HCT116 (cell line): ENCODE measurements at regions not wholly inside any gene's neighbourhood (a gene's known extent, or its start where the extent isn't known, plus 50 kb on each side); places are given as distances from the start of the nearest gene placed in this dataset.

Experiments
- ATAC-seq: fragments of 200-7000 bp; cut with Tn5 transposase; 2 replicates; pipeline ENCODE4 v1.9.1; 2020; ENCODE audit warnings: mild to moderate bottlenecking, moderate library complexity
- BruUV-seq: library from RNA; stranded (reverse); fragments of 400-500 nt; replicated peaks from 2 replicates; lab custom pipeline; 2021; lab: Mats Ljungman, UMichigan
- CTCF ChIA-PET: fragments of 300-600 bp; sonication (Branson Sonifier 250); formaldehyde crosslinking; loops from one replicate; lab custom pipeline; 2021; ENCODE audit warnings: antibody characterized with exemption; lab: Charles Lee
- POLR2A ChIA-PET: fragments of 300-600, 350-600 bp; sonication (Branson Sonifier 250); formaldehyde crosslinking; loops from one replicate; lab custom pipeline; 2021; ENCODE audit warnings: antibody characterized with exemption; lab: Charles Lee
- RAD21 ChIA-PET, 2 experiments: fragments of 300-600 bp; sonication (Branson Sonifier 250); formaldehyde crosslinking; loops; one replicate each; lab custom pipeline; 2023; ENCODE audit warnings: low total read pairs in 2 of 2; ENCODE audit not compliant: uncharacterized antibody in 2 of 2, unreplicated experiment in 2 of 2, low non-redundant PET in 1 of 2; lab: Charles Lee
- DNase-seq: peaks from one replicate; pipeline ENCODE4 v3.0.0-alpha.2; 2010; ENCODE audit warnings: low read depth, low spot score
- H2AFZ ChIP-seq: fragments of 200-600 bp; shearing (Covaris generic), sonication (generic); 2 replicates; pipeline ENCODE4 v1.6.1; 2017; ENCODE audit warnings: low read depth, mixed run types, mixed read lengths, antibody characterized with exemption, low read length; ENCODE audit not compliant: poor library complexity, severe bottlenecking
- H3K27ac ChIP-seq: 2 replicates; pipeline ENCODE4 v1.5.1; 2012; ENCODE audit warnings: low read depth, low read length
- H3K27me3 ChIP-seq: fragments of 200-600 bp; sonication (generic); 2 replicates; pipeline ENCODE4 v1.6.1; 2016; ENCODE audit warnings: mixed run types, low read length, mixed read lengths; ENCODE audit not compliant: insufficient read depth
- H3K36me3 ChIP-seq, 2 experiments: fragments of 200-500 bp in 1 of 2; fragments of 200-600 bp in 1 of 2; sonication (Bioruptor generic) in 1 of 2; sonication (generic) in 1 of 2; 2 replicates each; pipeline versions ENCODE4 v1.5.1 to v1.6.1; 2014 to 2016; ENCODE audit warnings: low read length in 2 of 2, inconsistent platforms in 1 of 2, mixed read lengths in 1 of 2, mixed run types in 1 of 2; ENCODE audit not compliant: insufficient read depth in 2 of 2, control insufficient read depth in 1 of 2
- H3K4me1 ChIP-seq, 2 experiments: fragments of 200-600 bp in 1 of 2; sonication (generic) in 1 of 2; 2 replicates each; pipeline versions ENCODE4 v1.5.1 to v1.6.1; 2012 to 2017; ENCODE audit warnings: low read length in 2 of 2, inconsistent platforms in 1 of 2, mild to moderate bottlenecking in 1 of 2, mixed read lengths in 1 of 2, mixed run types in 1 of 2, moderate library complexity in 1 of 2; ENCODE audit not compliant: insufficient read depth in 2 of 2, control insufficient read depth in 1 of 2
- H3K4me2 ChIP-seq: fragments of 200-600 bp; sonication (generic); 2 replicates; pipeline ENCODE4 v1.6.1; 2017; ENCODE audit warnings: mixed run types, low read length, mixed read lengths
- H3K4me3 ChIP-seq, 2 experiments: fragments of 200-600 bp in 1 of 2; sonication (generic) in 1 of 2; replicated peaks in 1 of 2; 2 replicates each; pipeline ENCODE4 v1.5.1; 2011 to 2016; ENCODE audit warnings: low read length in 2 of 2, control low read depth in 1 of 2, low read depth in 1 of 2, mild to moderate bottlenecking in 1 of 2, mixed read lengths in 1 of 2, mixed run types in 1 of 2
- H3K79me2 ChIP-seq: fragments of 200-600 bp; sonication (generic); 2 replicates; pipeline ENCODE4 v1.6.1; 2017; ENCODE audit warnings: mild to moderate bottlenecking, mixed run types, low read length, moderate library complexity, mixed read lengths; ENCODE audit not compliant: insufficient read depth
- H3K9ac ChIP-seq: fragments of 200-600 bp; sonication (generic); 2 replicates; pipeline ENCODE4 v1.6.1; 2016; ENCODE audit warnings: low read length, mixed read lengths
- H3K9me2 ChIP-seq: fragments of 200-600 bp; sonication (generic), shearing (Covaris generic); 2 replicates; pipeline ENCODE4 v1.6.1; 2017; ENCODE audit warnings: mixed run types, mild to moderate bottlenecking, moderate library complexity; ENCODE audit not compliant: insufficient read depth
- H3K9me3 ChIP-seq, 2 experiments: fragments of 200-500 bp in 1 of 2; fragments of 200-600 bp in 1 of 2; sonication (Bioruptor generic) in 1 of 2; sonication (generic) in 1 of 2; 2 replicates each; pipeline ENCODE4 v1.6.1; 2014 to 2017; ENCODE audit warnings: low read length in 2 of 2, mixed read lengths in 2 of 2, inconsistent platforms in 1 of 2, low read depth in 1 of 2, mild to moderate bottlenecking in 1 of 2, mixed run types in 1 of 2, moderate library complexity in 1 of 2; ENCODE audit not compliant: control insufficient read depth in 1 of 2, insufficient read depth in 1 of 2
- H4K20me1 ChIP-seq: fragments of 200-600 bp; sonication (generic), shearing (Covaris generic); 2 replicates; pipeline ENCODE4 v1.6.1; 2017; ENCODE audit warnings: mixed run types, mild to moderate bottlenecking, moderate library complexity; ENCODE audit not compliant: insufficient read depth
- CTCF ChIP-seq, 3 experiments: fragments of 200-600 bp in 1 of 3; sonication (generic) in 1 of 3; IDR thresholded peaks in 2 of 3; conservative IDR thresholded peaks in 1 of 3; 2 replicates each; pipeline ENCODE4 v1.5.1; 2012 to 2017; ENCODE audit warnings: low read depth in 2 of 3, low read length in 2 of 3, antibody characterized with exemption in 1 of 3, borderline replicate concordance in 1 of 3, control low read depth in 1 of 3, mild to moderate bottlenecking in 1 of 3, mixed read lengths in 1 of 3, mixed run types in 1 of 3, moderate library complexity in 1 of 3; ENCODE audit not compliant: insufficient read depth in 1 of 3
- ELF1 ChIP-seq: IDR thresholded peaks from 2 replicates; pipeline ENCODE4 v1.6.1; 2012; ENCODE audit warnings: low read depth, borderline replicate concordance
- EZH2 ChIP-seq: fragments of 200-600 bp; sonication (generic); IDR thresholded peaks from 2 replicates; pipeline ENCODE4 v1.6.1; 2017; ENCODE audit warnings: antibody characterized with exemption, mixed run types
- EZH2phosphoT487 ChIP-seq: fragments of 200-600 bp; IDR thresholded peaks from 2 replicates; pipeline ENCODE4 v1.6.1; 2018; ENCODE audit warnings: antibody characterized with exemption, borderline replicate concordance
- MAX ChIP-seq: IDR thresholded peaks from 2 replicates; pipeline ENCODE4 v1.6.1; 2012
- POLR2A ChIP-seq: IDR thresholded peaks from 2 replicates; pipeline ENCODE4 v1.7.0; 2011; ENCODE audit warnings: borderline replicate concordance; ENCODE audit not compliant: insufficient read depth, insufficient read length; ENCODE audit errors: extremely low read depth
- POLR2AphosphoS5 ChIP-seq: IDR thresholded peaks from 2 replicates; pipeline ENCODE4 v1.6.1; 2011; ENCODE audit warnings: mild to moderate bottlenecking, low read depth, low read length, moderate library complexity
- RAD21 ChIP-seq: IDR thresholded peaks from 2 replicates; pipeline ENCODE4 v1.6.1; 2012; ENCODE audit warnings: low read depth, mild to moderate bottlenecking
- SRF ChIP-seq: IDR thresholded peaks from 2 replicates; pipeline ENCODE4 v1.6.1; 2012; ENCODE audit warnings: low read depth
- YY1 ChIP-seq: IDR thresholded peaks from 2 replicates; pipeline ENCODE4 v1.6.1; 2011; ENCODE audit warnings: low read length, low read depth, moderate library complexity, mild to moderate bottlenecking; ENCODE audit not compliant: insufficient replicate concordance; ENCODE audit errors: extremely low read depth
- ZBTB33 ChIP-seq: IDR thresholded peaks from 2 replicates; pipeline ENCODE4 v1.6.1; 2011; ENCODE audit warnings: mild to moderate bottlenecking, low read length, moderate library complexity; ENCODE audit not compliant: insufficient replicate concordance; ENCODE audit errors: extremely low read depth
- ZFX ChIP-seq: fragments of 450-650 bp; IDR thresholded peaks from 2 replicates; pipeline ENCODE4 v1.6.1; 2017
- ZNF274 ChIP-seq: fragments of 200-500 bp; sonication (Bioruptor generic); IDR thresholded peaks from 2 replicates; pipeline ENCODE4 v1.6.1; 2014; ENCODE audit warnings: mild to moderate bottlenecking, low read depth, low read length, inconsistent platforms
- intact Hi-C: fragments of 100-400 bp; cut with micrococcal nuclease; formaldehyde crosslinking; loops from 2 replicates; pipeline ENCODE4 v1.10.0; 2022

GRCh38 chr3:76669322-76669721, 370.6 kb upstream of the ROBO2 start (continued):
- TF ChIP-seq SRF (no peak), EZH2phosphoT487 (no peak), POLR2A (no peak), EZH2 (no peak), MAX (no peak), POLR2AphosphoS5 (no peak)

- Histone ChIP-seq H3K9ac (no peak overlapping the region), H2AFZ (no peak overlapping the region), H3K4me1 (no peaks in the 10 kb centered on the region), H4K20me1 (no peaks in the 10 kb centered on the region), H3K36me3 (no peaks in the 10 kb centered on the region), H3K27ac (no peak overlapping the region), H3K9me2 (no peaks in the 10 kb centered on the region), H3K9me3 (peaks cover 8 to 16% of the 10 kb centered on the region in 2 experiments; a peak in 2 of 4 replicates), H3K4me3 (no peak overlapping the region), H3K27me3 (no peaks in the 10 kb centered on the region), H3K79me2 (no peaks in the 10 kb centered on the region), H3K4me2 (no peak overlapping the region)
- TF ChIP-seq RAD21, result no peak
- no TSS peak for BruUV-seq
- POLR2A ChIA-PET, result no interaction called here
- DNase-seq (no peak), ATAC-seq (no peak)
- intact Hi-C loops, result no loop called here
- RAD21 ChIA-PET, result no interaction called here
- CTCF ChIA-PET, result no interaction called here
Measured at GRCh38 chr3:76673171-76673570, 366.7 kb upstream of the ROBO2 start.

- H4K20me1 ChIP-seq, result no peaks in the 10 kb centered on the region
- H3K4me1 ChIP-seq, result no peaks in the 10 kb centered on the region
- no peaks in the 10 kb centered on the region for H3K79me2 ChIP-seq
- no peaks in the 10 kb centered on the region for H3K9me2 ChIP-seq
- H3K27ac ChIP-seq, result no peak overlapping the region
- H3K4me3 ChIP-seq, result no peak overlapping the region
- no peak overlapping the region for H3K9ac ChIP-seq
- H3K27me3 ChIP-seq, result no peaks in the 10 kb centered on the region
- intact Hi-C loops, result no loop called here
- ChIA-PET CTCF (no interaction called here), POLR2A (no interaction called here), RAD21 (no interaction called here)
- DNase-seq (no peak), ATAC-seq (no peak)
- no peak overlapping the region for H3K4me2 ChIP-seq
- BruUV-seq, result no TSS peak
- H2AFZ ChIP-seq, result no peak overlapping the region
- no peaks in the 10 kb centered on the region for H3K36me3 ChIP-seq
- TF ChIP-seq ZNF274, result no peak
- no peak for TF ChIP-seq ELF1
- no peak for TF ChIP-seq YY1
- no peak for TF ChIP-seq ZFX
- TF ChIP-seq CTCF (IDR thresholded peaks at IDR 0.05 in 2 of 3, conservative IDR thresholded peaks at IDR 0.05 in 1 of 3; ENCODE audit: borderline replicate concordance in 1 of 3, insufficient read depth in 1 of 3, low read depth in 2 of 3, low read length in 2 of 3), result no peak
- no peak for TF ChIP-seq ZBTB33
- TF ChIP-seq, all 23 proteins: peak for 0
- H3K9me3 ChIP-seq, result peaks cover 6 to 17% of the 10 kb centered on the region in 2 experiments; a peak in 2 of 4 replicates
Measured at GRCh38 chr3:76679541-76679940, 360.4 kb upstream of the ROBO2 start.
